Fibroblast of upper back skin (primary cell): ENCODE measurements at regions not wholly inside any gene's neighbourhood (a gene's known extent, or its start where the extent isn't known, plus 50 kb on each side); places are given as distances from the start of the nearest gene placed in this dataset.
"Not testable (repeated sequence)": the region's sequence is repeated elsewhere in the genome, so short reads cannot be mapped to it uniquely, and the experiment has no call there.

ENCODE experiments used
- DNase-seq: peaks from one replicate; pipeline ENCODE4 v3.0.0-alpha.2; 2013

DNA sequence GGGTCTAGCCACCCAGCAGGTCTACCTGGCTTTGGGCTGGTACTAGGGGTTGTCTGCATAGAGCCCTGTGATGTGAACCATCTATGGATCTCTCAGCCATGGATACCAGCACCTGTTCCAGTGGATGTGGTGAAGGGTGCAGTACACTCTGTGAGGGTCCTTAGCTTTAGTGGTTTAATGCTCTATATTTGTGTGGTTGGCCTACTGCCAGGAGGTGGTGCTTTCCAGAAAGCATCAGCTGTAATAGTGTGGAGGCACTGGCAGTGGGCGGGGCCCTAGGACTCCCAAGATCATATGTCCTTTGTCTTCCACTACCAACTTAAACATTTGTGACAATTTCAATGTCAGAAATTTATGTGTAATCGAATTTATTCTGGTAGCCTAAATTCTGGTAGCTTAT, 1065.1 kb downstream of the RPIA start:
- DNase-seq, result not testable (repeated sequence)

DNA sequence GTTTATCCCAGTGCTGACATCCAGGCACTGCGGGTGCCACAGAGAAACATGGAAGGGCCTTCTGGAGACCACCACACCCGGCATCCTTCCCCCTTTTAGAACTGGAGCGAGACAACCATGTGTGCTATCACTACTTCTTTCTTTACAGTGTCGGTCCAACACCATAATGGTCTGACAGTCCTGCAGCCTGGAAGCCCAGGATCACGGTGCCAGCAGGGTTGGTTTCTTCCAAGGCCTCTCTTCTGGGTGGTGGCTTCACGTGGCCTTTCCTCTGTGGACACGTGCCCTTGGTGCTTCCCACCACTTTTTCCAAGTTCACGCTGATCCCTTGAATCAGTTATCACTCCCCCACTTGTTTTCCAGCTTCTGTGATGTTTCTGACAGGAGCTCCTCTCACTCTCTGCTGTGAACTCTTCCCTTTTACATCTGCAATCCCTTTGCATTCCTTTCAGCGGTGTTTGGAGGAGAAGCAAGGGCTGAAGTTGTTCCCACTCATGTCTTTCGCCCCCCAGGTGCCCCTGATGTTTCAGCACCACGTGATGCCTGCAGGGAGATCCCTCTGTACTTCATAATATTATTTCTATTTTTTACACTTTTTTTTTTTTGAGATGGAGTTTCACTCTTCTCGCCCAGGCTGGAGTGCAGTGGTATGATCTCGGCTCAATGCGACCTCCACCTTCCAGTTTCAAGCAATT, 1067.0 kb downstream of the RPIA start:
- not testable (repeated sequence) for DNase-seq

DNA sequence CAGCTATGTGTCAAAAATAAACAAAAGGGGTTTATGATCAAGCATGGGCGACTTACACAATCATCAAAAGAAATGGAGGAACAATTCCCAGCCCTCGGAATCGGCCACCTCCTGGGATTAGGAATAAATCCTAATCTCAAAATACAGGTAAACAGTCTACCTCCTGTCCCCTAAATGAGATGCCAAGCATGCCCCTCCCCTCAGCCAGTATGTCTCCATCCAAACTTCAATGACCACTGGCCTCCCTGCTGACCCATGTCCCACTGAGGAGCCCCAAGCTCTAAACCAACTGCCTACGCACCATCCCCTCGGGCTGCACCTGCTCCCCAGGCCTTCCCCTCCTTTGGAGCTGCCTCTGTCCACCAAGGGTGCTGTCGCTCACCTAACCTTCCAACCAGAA, 1069.3 kb downstream of the RPIA start:
- not testable (repeated sequence) for DNase-seq

DNA sequence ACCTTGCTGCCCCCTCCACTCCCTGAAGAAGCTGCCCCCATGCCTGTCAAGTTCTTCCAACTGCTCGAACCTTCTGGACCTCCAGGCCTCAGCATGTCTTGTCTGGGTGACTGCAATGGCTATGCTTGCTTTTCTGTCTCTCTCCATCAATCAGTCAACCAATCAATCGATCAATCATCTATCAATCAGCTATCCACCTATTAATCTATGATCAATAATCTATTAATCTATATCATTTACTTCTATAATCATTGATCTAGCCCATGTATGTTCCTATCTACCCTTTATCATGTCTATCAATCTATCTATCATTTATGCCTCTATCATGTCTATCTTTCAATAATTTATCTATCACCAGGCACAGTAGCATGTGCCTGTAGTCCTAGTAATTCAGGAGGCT, 1069.7 kb downstream of the RPIA start:
- not testable (repeated sequence) for DNase-seq

DNA sequence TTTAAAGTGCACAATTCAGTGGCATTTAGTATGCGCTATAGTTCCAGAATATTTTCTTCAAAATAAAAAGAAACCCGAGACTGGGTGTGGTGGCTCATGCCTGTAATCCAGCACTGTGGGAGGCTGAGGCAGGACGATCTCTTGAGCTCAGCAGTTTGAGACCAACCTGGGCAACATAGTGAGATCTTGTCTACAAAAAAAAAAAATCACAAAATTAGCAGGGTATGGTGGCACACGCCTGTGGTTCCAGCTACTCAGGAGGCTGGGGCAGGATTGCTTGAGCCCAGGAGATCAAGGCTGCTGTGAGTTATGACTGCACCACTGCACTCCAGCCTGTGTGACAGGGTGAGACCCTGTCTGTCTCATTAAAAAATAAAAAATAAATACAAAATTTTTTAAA, 1070.4 kb downstream of the RPIA start:
- DNase-seq, result not testable (repeated sequence)

DNA sequence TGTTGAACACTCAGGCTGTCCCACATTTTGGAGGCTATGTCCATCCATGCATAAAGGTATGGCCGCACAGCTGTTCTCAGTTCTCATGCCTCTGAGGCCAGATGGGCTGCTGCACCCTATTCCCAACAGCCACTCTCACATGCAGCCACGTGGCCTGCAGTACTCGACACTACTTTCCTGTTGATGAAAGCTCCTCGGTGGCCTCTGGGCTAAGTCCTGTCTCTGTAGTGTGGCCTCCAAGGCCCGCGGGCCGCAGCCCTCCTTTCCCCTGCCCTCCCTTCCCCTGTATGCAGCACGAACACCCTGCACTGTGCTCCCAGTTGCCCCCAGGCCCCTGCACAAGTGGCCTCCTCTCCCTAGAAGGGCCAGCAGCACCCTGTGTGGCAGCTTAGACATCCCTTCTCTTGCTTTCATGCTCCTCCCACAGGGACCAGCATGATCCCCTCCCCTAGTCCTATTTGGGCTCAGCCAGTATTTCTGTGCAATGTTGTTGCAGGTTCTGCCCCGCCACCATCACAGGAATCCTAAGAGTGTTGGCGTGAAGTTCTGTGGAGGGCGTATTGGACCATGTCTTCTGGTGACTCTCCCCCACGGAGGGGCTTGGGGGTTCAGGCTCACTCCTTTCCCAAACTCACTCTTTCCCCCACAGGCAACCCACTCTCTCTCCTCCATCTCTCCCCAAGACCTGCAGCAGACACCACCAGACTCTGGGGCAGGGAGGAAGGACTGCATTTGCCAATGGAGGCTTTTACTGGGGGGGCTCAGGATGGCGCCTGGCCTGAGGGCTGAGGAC, 1071.2 kb downstream of the RPIA start:
- not testable (repeated sequence) for DNase-seq

DNA sequence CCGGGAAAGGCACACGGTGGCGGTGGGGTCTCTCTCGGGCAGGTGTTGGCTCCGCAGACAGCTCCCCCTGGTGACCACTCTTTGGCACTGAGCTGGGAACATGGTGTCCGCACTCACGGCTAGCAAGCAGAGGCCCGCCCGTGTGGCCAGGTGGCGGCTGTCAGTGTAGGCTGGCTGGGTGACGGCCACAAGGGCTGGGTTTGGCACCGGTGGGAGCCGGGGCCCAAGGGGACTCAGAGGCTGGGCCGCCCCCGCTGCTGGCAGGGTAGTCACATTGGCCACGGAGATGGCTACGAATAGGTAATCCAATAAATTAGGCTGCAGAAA, 1071.7 kb downstream of the RPIA start:
- DNase-seq, result no peak

DNA sequence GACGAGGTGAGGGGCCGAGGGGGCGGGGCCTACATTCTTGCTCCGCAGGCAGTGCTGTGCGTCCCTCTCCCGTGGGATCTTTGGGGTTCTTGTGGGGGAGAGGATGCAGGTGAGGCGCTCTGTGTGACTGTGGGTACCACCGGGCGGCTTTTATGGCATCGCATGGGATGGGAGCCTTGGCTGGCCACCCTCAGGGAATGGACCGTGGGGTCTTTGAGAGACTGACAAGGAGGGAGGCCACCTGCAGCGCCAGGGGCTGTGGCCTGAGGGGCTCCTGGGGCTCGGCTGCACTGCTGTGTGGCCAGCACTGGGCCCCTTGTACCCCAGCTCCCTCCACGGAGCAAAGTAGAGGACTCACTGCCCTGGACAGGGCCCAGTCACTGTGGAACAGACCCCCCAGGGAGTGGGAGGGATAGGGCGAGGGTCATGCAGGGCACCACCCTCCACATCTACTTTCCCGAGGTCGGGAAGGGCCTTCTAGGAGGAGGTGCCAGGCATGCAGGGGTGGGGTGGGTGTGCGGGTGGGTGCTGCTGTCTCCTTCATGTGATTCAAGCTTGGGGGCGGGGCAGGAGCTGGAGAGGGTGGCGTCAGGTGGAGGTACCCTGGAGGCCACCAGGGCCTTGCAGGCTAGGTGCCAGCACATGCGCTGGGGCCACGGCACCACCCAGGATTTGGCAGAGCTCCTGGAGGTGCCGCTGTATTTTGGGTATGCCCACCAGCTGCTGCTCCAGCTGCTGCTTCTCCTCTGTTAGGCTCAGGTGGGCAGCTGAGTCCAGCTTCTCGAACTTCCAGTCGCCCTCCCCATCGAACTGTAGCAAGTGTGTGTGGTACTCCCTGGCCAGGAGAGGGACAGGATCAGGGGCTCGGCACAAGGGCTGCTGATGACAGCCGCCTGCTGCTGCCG, 1072.4 kb downstream of the RPIA start:
- no peak for DNase-seq

DNA sequence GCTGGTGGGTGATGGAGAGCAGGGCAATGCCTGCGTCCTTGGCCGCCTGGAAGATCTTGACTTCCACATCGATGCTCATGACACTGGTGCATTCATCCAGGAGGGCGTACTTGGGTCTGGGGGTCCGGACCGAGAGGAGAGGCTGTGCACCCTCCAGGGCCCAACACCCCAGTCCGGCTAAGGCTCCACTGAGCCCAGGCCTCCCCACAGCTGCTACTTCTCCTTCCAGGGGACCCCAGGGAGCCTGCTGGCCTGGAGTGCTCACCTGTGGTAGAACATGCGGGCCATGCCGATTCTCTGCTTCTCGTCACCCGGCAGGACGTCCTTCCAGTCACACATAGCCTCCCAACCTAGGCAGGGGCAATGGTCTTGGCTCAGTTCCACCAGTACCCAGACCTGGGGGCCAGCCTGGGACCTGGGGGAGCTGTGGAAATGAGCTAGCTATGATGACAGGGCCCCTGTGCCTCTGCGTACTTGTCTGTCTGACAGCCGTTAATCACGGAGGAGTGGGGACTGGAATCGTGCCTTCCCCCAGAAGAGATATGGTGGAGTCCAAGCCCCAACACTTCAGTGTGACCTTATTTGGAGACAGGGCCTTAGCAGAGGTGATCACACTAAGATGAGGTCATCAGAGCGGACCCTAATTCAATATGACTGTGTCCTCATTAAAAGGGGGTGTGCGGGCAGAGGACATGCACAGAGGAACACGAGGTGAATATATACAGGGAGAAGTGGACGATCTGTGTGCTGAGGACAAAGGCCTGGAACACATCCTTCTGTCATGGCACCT, 1073.3 kb downstream of the RPIA start:
- not testable (repeated sequence) for DNase-seq

DNA sequence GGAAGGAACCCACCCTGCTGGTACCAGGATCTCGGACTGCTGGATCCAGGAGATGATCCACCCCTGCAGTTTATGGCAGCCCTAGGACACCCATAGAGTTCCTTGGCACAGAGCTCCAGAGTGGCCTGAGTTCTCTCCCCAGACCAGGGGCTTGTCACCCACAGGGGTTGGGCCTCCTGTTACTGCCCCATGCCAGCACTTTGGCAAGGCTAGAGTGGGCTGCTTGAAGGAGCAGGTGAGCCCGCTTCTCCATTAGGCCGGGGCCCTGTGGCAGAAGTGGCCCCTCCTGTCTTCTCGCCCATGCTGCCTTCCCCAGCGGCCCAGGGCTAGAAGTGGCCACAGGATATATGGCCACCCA, 1073.9 kb downstream of the RPIA start:
- DNase-seq, result not testable (repeated sequence)

DNA sequence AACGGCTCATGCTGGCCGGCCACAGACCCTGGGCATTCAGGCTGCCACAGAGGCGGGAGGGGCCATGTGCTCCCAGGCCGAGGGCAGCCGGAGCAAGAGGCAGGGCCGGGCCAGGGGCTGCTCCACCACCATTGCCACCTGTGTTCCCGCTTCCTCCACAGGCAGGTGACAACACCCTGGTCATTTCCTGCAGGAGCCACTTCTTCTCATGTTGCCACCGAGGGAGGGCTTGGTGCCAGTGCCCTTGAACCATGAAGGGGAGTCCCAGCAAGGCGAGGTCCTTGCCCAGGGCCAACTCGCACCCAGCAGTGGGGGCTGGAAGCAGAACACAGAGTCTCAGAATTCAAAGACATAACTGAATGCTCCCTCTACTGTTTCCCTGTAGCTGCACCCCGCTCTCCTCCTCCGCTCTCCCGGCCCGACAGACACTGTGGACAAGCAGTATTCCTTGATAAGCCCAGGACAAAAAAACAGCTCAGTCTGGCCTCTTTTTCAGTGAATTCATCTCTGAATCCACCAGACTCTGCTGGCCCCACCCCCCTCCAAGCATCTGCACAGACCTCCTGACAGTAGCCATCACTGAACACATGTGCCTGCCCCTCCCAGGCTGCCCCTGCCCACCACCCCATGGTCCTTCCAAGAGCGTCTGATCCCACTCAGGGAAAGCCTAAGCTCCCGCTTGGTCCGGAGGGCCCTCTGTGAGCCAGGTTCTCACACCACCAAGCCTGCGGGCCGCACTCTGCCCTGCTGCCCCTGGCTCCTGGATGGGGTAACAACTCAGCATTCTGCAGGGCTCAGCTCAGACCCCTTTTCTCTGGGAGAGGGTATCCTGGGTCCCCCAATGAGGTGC, 1074.9 kb downstream of the RPIA start:
- DNase-seq, result not testable (repeated sequence)

DNA sequence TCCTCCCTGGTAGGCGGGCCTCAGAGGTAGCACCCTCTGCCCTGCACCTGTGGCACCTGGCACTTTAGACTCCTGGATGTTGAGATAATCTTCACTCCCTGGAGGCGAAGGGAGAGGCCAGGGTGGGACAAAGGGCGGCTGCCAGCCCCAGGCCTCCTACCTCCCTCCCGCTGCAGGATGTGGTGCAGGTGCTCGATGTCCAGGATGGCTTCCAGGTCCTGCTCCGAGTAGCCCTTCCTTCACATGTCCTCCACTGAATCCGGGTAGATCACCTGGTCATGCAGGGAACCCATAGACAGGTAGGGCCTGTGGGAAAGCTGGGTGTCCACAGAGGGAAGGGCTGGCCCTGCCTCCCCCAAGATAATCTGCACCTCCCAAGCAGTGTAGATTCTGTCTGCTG, 1075.6 kb downstream of the RPIA start:
- not testable (repeated sequence) for DNase-seq

DNA sequence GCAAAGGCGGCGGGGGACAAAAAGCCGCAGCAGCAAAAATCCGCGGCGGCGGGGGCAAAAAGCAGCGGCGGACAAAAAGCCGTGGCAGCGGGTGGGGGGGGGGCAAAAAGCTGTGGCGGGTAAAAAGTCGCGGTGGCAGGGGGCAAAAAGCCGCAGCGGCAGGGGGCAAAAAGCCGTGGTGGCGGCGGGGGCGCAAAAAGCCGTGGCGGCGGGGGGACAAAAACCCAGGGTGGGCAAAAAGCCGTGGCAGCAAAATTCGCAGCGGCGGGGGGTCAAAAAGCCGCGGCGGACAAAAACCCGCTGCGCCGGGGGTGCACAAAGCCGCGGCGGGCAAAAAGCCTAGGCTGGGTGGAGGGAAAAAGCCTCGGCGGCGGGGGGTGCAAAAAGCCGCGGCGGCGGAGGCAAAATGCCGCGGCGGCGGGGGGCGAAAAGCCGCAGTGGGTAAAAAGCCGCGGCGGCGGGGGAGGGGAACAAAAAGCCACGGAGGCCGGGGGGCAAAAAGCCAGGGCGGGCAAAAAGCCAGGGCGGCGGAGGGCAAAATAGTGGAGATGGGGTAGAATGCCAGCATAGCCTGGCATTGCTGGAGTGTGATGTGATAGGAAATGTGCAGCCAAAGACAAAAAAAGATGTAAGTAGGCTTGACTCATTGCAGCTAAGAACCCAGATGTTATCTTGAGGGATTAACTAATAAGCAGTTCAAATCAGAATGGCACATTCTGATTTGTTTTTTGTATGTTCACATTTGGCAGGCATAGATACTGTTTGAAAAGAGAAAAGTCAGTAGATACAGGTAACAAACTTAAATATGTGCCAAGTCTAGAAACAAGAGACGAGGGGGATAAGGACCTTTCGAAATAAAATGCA, 1076.3 kb downstream of the RPIA start:
- no peak for DNase-seq

DNA sequence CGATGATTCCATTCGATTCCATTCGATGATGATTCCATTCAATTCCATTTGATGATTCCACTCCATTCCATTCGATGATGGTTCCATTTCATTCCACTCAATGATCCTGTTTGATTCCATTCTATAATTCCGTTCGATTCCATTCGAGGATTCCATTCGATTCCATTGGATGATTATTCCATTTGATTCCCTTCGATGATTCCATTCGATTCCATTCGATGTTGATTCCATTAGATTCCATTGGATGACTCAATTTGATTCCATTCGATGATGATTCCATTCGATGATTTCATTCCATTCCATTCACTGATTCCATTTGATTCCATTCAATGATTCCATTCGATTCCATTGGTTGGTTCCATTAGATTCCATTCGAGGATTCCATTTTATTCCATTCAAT, 1084.4 kb downstream of the RPIA start:
- DNase-seq, result no peak

DNA sequence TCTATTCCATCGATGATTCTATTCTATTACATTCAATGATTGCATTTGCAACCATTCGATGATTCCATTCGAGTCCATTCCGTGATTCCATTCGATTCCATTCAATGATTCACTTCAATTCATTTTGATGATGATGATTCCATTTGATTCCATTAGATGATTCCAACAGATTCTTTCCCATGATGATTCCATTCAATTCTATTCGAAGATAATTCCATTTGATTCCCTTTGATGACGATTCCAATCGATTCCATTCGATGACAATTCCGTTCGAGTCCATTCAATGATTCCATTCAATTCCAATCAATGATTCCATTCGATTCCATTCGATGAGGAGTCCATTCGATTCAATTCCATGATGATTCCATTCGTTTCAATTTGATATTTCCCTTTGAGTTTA, 1088.8 kb downstream of the RPIA start:
- no peak for DNase-seq

DNA sequence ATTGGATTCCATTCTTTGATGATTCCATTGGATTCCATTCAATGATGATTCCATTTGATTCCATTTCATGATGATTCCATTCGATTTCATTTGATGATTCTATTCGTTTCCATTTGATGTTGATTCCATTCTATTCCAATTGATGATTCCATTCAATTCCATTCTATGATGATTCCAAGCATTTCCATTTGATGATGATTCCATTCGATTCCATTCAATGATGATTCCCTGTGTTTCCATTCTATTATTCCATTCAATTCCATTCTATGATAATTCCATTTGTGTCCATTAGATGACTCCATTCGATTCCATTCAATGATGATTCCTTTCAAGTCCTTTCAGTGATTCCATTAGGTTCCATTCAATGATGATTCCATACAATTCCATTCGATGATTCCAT, 1090.5 kb downstream of the RPIA start:
- DNase-seq, result no peak

DNA sequence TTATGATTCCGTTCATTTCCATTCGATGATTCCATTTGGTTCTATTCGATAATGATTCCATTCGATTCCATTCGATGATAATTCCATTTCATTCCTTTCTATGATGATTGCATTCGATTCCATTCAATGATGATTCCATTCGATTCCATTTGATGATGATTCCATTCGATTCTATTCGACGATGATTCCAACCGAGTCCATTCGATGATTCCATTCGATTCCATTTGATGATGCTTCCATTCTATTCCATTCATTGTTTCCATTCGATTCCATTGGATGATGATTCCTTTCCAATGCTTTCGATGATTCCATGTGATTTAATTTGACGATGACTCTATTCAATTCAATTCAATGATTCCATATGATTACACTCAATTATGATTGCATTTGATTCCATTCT, 1093.5 kb downstream of the RPIA start:
- no peak for DNase-seq

DNA sequence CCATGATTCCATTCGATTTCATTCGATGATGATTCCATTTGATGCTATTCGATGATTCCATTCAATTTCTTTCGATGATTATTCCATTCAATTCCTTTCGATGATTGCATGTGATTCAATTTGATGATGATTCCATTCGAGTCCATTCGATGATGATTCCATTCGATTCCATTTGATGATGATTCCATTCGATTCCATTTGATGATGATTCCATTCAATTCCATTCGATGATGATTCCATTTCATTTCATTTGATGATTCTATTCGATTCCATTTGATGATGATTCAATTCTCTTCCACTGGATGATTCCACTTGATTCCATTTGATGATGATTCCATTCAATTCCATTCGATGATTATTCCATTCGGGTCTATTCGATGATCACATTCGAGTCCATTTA, 1094.1 kb downstream of the RPIA start:
- not testable (repeated sequence) for DNase-seq

DNA sequence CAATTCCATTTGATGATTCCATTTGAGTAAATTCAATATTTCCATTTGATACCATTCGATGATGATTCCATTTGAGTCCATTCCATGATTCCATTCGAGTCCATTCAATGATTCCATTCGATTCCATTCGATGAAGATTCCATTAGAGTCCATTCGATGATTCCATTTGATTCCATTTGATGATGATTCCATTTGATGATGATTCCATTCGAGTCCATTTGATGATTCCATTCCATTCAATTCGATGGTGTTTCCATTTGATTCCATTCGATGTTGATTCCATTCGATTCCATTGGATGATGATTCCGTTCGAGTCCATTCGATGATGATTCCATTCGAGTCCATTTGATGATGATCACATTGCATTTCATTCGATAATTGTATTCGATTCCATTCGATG, 1095.2 kb downstream of the RPIA start:
- not testable (repeated sequence) for DNase-seq

DNA sequence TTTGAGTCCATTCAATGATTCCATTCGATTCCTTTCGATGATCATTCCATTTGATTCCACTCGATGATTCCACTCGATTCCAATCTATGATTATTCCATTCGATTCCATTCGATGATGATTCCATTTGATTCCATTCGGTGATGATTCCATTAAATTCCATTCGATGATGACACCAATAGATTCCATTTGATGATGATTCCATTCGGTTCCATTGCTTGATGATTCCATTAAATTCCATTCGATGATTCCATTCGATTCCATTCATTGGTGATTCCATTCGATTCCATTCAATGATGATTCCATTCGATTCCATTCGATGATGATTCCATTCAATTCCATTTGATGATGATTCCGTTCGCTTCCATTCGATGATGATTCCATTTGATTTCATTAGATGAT, 1104.1 kb downstream of the RPIA start:
- DNase-seq, result not testable (repeated sequence)
